ENCODE measurements at regions not wholly inside any gene's neighbourhood (a gene's known extent, or its start where the extent isn't known, plus 50 kb on each side); places are given as distances from the start of the nearest gene placed in this dataset.

DNA sequence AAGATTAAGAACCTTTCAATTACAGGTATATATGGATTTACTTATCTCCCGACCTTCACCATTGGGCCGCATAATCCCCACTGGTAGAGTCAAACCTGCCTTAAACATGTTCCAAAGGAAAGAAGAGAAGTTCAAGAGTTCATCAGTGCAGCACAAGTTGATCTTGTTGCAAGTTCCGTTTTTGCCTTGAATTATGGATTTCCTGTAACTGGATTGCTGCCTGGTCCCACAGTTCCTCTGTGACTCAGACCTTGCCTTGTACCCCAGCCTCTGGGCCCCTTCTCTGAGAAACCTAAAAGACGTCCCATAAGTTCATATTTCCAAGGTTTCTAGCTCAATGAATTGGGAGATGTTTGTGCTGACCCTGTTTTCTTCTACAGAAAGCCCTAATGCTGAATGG, 112.5 kb upstream of the THBS1 start:
- CTCF ChIA-PET (ENCODE audit: partially characterized antibody) = interaction anchor here (2.4 kb wide), 1 partner anchor 296 kb away, joined by 7 read pairs; no protein-coding TSS in a partner anchor
- WGBS, 2 experiments (ENCODE audit: extremely low coverage in 1 of 2, insufficient coverage in 1 of 2, insufficient read length in 1 of 2, insufficient replicate concordance in 2 of 2, low coverage in 1 of 2, low lambda C conversion rate in 2 of 2, missing lambda C conversion rate in 1 of 2) = 91% methylated on average over 4 of the region's 4 CpGs; no CpG with 5 or more reads in 1 of the 2 experiments
- H3K9ac ChIP-seq (replicated peaks in 1 of 4; ENCODE audit: extremely low read depth in 1 of 4, low read depth in 3 of 4, low read length in 3 of 4) = no peak overlapping the region

More for the DNA sequence above, 112.5 kb upstream of the THBS1 start:
- Histone ChIP-seq H2AK5ac (ENCODE audit: low read depth, low read length) (no peak overlapping the region), H3K23ac (ENCODE audit: insufficient read length) (no peak overlapping the region), H3K4ac (replicated peaks; ENCODE audit: insufficient read length, low read depth, low read length) (no peak overlapping the region), H2BK15ac (ENCODE audit: low read length) (no peak overlapping the region), H2AFZ (ENCODE audit: low read length) (no peak overlapping the region), H3K14ac (ENCODE audit: insufficient read length) (no peak overlapping the region), H3K4me1 (replicated peaks in 1 of 4; ENCODE audit: control insufficient read depth in 3 of 4, insufficient read depth in 4 of 4, low read length in 3 of 4) (no peaks in the 10 kb centered on the region; a peak in 1 of 7 replicates), H3K4me3 (ENCODE audit: extremely low read depth in 1 of 4, insufficient read depth in 2 of 4, low read depth in 3 of 4, low read length in 4 of 4) (no peak overlapping the region), H2BK5ac (ENCODE audit: low read depth, low read length) (no peak overlapping the region), H3K79me1 (ENCODE audit: low read depth, low read length) (no peaks in the 10 kb centered on the region), H3K27me3 (replicated peaks in 1 of 4; ENCODE audit: control insufficient read depth in 3 of 4, extremely low read depth in 1 of 4, insufficient read depth in 3 of 4, low read length in 3 of 4) (no peaks in the 10 kb centered on the region), H2BK120ac (replicated peaks; ENCODE audit: low read depth, low read length) (no peak overlapping the region), H4K5ac (ENCODE audit: insufficient read length, low read depth, low read length) (no peak overlapping the region), H4K8ac (ENCODE audit: extremely low read depth, insufficient read depth, low read length) (no peak overlapping the region), H3K56ac (replicated peaks; ENCODE audit: insufficient read length, low read depth, low read length) (no peak overlapping the region), H3K18ac (ENCODE audit: extremely low read depth, low read length) (no peak overlapping the region), H3K27ac (ENCODE audit: low read depth, low read length) (no peak overlapping the region), H2BK20ac (ENCODE audit: low read length) (no peak overlapping the region), H3K23me2 (ENCODE audit: low read depth, low read length) (no peaks in the 10 kb centered on the region), H3K79me2 (ENCODE audit: control insufficient read depth in 1 of 2, insufficient read depth in 2 of 2, low read length in 2 of 2) (no peaks in the 10 kb centered on the region), H3K4me2 (ENCODE audit: insufficient read depth in 1 of 2, low read depth in 2 of 2, low read length in 2 of 2) (no peak overlapping the region), H4K20me1 (replicated peaks in 1 of 2; ENCODE audit: control insufficient read depth in 1 of 2, insufficient read depth in 2 of 2, low read length in 2 of 2) (no peaks in the 10 kb centered on the region), H3K36me3 (ENCODE audit: control insufficient read depth in 2 of 4, insufficient read depth in 4 of 4, low read length in 3 of 4) (no peaks in the 10 kb centered on the region), H4K91ac (replicated peaks; ENCODE audit: insufficient read length, low read length) (no peak overlapping the region), H3K9me3 (ENCODE audit: insufficient read depth in 2 of 2, low read depth in 1 of 2, low read length in 1 of 2) (no peaks in the 10 kb centered on the region), H2BK12ac (ENCODE audit: low read depth, low read length) (no peak overlapping the region)
- TF ChIP-seq SUZ12 (IDR thresholded peaks at IDR 0.05; ENCODE audit: low read length) = no peak
- TF ChIP-seq JUN (IDR thresholded peaks at IDR 0.05; ENCODE audit: low read depth, low read length) = no peak
- POLR2A ChIA-PET (ENCODE audit: partially characterized antibody) = no interaction called here
- no peak for DNase-seq (ENCODE audit: low read depth in 1 of 2, low spot score in 2 of 2)
- no peak for FAIRE-seq
